Endothelial cell of umbilical vein (primary cell): ENCODE measurements at regions not wholly inside any gene's neighbourhood (a gene's known extent, or its start where the extent isn't known, plus 50 kb on each side); places are given as distances from the start of the nearest gene placed in this dataset.

Experiments
- CTCF ChIP-seq, 2 donors: IDR thresholded peaks; 1 replicate in 1 of 2; 2 replicates in 1 of 2; pipeline ENCODE4 v1.5.1; 2011; ENCODE audit warnings: low read length in 2 of 2, mild to moderate bottlenecking in 2 of 2, moderate library complexity in 2 of 2, control low read depth in 1 of 2, inconsistent platforms in 1 of 2, low read depth in 1 of 2; ENCODE audit not compliant: insufficient read depth in 1 of 2; ENCODE audit errors: extremely low read depth in 1 of 2
- EZH2 ChIP-seq: IDR thresholded peaks from 2 replicates; pipeline ENCODE4 v1.6.1; 2012; ENCODE audit warnings: borderline replicate concordance, low read depth, mild to moderate bottlenecking, moderate library complexity, low read length, inconsistent platforms; ENCODE audit not compliant: severe bottlenecking
- FOS ChIP-seq: IDR thresholded peaks from 2 replicates; pipeline ENCODE4 v1.6.1; 2011; ENCODE audit warnings: mild to moderate bottlenecking, low read length, moderate library complexity, borderline replicate concordance; ENCODE audit not compliant: insufficient read depth
- GATA2 ChIP-seq: IDR thresholded peaks from 2 replicates; pipeline ENCODE4 v1.7.0; 2011; ENCODE audit warnings: low read depth, mild to moderate bottlenecking, moderate library complexity, mixed read lengths, low read length; ENCODE audit not compliant: insufficient read length, insufficient read depth
- JUN ChIP-seq: IDR thresholded peaks from 2 replicates; pipeline ENCODE4 v1.6.1; 2011; ENCODE audit warnings: borderline replicate concordance, low read depth; ENCODE audit not compliant: insufficient read length, insufficient read depth
- MAX ChIP-seq: IDR thresholded peaks from 2 replicates; pipeline ENCODE4 v1.6.1; 2011; ENCODE audit not compliant: insufficient read depth, insufficient read length
- MYC ChIP-seq: IDR thresholded peaks from one replicate; pipeline ENCODE4 v1.6.1; 2011; ENCODE audit warnings: mild to moderate bottlenecking, low read depth, low read length
- POLR2A ChIP-seq: IDR thresholded peaks from 2 replicates; pipeline ENCODE4 v1.6.1; 2012; ENCODE audit warnings: low read depth, mild to moderate bottlenecking, control low read depth, low read length
- POLR2AphosphoS5 ChIP-seq: IDR thresholded peaks from 2 replicates; pipeline ENCODE4 v1.6.1; 2012; ENCODE audit warnings: low read depth, mild to moderate bottlenecking, control low read depth, low read length, moderate library complexity; ENCODE audit not compliant: insufficient read depth

- TF ChIP-seq CTCF (IDR thresholded peaks at IDR 0.05; ENCODE audit: extremely low read depth in 1 of 2, insufficient read depth in 1 of 2, low read depth in 1 of 2, low read length in 2 of 2) (no peak), GATA2 (no peak), EZH2 (no peak), POLR2A (no peak), POLR2AphosphoS5 (no peak), MYC (no peak), MAX (no peak), JUN (no peak), FOS (no peak)
Observed at GRCh38 chr2:108171657-108172056, 68.1 kb upstream of the SULT1C3 start.
